SK-N-MC (cell line): ENCODE measurements at regions not wholly inside any gene's neighbourhood (a gene's known extent, or its start where the extent isn't known, plus 50 kb on each side); places are given as distances from the start of the nearest gene placed in this dataset.

ENCODE experiments used
- DNase-seq: peaks from one replicate; pipeline ENCODE4 v3.0.0-alpha.2; 2011; ENCODE audit warnings: low read depth, low spot score
- H3K27ac ChIP-seq: fragments of 200-600 bp; sonication (generic); 2 replicates; pipeline ENCODE4 v1.5.1; 2016; ENCODE audit warnings: mixed run types
- H3K36me3 ChIP-seq: fragments of 200-600 bp; sonication (generic); 2 replicates; pipeline ENCODE4 v1.6.1; 2017; ENCODE audit warnings: antibody characterized with exemption, low read length, mixed read lengths; ENCODE audit not compliant: insufficient read depth
- H3K4me3 ChIP-seq: fragments of 200-600 bp; sonication (generic); 2 replicates; pipeline ENCODE4 v1.5.1; 2016
- H3K9ac ChIP-seq: fragments of 200-600 bp; sonication (generic); 2 replicates; pipeline ENCODE4 v1.8.0; 2017; ENCODE audit warnings: mixed run types, mixed read lengths; ENCODE audit not compliant: insufficient read length
- H3K9me3 ChIP-seq: fragments of 200-600 bp; sonication (generic); 2 replicates; pipeline ENCODE4 v1.6.1; 2017; ENCODE audit warnings: low read depth, mild to moderate bottlenecking, antibody characterized with exemption, low read length, moderate library complexity, mixed read lengths
- EZH2 ChIP-seq: fragments of 200-600 bp; sonication (generic); IDR thresholded peaks from one replicate; pipeline ENCODE4 v1.6.1; 2017; ENCODE audit warnings: antibody characterized with exemption
- FOXP2 ChIP-seq: optimal IDR thresholded peaks from 2 replicates; pipeline ENCODE3; 2011; ENCODE audit warnings: mild to moderate bottlenecking, moderate library complexity; ENCODE audit not compliant: insufficient read depth; ENCODE audit errors: extremely low read length, control extremely low read depth
- POLR2AphosphoS5 ChIP-seq: IDR thresholded peaks from 2 replicates; pipeline ENCODE4 v1.6.1; 2012; ENCODE audit warnings: mild to moderate bottlenecking, low read depth, low read length, borderline replicate concordance

DNA sequence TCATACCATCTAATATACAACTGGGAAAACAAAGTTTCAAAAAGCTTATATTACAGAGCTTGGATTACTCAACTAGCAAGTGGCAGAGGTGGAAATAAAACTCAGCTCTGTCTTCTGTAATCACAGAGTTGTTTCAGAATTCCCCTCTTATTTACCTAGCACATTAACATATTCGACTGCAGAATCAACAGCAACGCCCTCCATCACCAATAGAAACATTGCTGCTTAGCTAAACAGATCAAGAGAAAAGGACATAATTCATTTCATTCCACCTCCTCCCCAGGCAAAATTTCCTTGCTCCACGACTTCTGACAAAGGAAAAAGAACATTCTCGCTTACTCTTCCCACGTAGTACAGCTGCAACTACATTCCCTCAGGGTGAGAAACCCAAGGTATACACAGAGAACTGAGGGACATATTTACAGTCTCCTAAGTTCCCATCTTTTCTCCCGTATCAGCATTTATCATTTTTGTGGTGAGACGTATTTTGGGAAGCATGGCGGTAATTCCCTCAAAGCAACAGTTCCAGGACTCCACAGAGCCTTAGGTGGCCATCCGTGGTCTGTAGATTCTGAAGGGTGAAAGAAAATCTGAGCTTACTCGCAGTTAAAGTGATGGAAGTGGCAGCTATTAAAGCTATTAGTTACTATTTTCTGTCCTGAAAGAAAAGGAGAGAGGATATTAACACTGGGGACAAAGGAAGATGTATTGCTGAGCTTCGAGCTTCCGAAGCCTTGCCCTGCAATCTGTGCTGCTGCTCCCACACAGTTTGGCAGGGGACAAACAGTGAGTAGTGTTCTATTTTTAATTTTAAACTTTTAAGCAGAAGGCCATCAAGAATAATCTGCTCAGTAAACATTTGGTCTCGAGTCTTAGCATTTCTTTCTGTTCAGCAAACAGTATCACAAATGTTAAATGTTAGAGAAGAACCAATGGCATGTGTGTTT lies 1296.2 kb downstream of the CDH8 start:
- H3K27ac ChIP-seq: no peak overlapping the region
- no peaks in the 10 kb centered on the region for H3K36me3 ChIP-seq
- DNase-seq: no peak
- no peaks in the 10 kb centered on the region for H3K9me3 ChIP-seq
- H3K4me3 ChIP-seq: no peak overlapping the region
- TF ChIP-seq EZH2 (no peak), POLR2AphosphoS5 (no peak), FOXP2 (no peak)
- no peak overlapping the region for H3K9ac ChIP-seq

DNA sequence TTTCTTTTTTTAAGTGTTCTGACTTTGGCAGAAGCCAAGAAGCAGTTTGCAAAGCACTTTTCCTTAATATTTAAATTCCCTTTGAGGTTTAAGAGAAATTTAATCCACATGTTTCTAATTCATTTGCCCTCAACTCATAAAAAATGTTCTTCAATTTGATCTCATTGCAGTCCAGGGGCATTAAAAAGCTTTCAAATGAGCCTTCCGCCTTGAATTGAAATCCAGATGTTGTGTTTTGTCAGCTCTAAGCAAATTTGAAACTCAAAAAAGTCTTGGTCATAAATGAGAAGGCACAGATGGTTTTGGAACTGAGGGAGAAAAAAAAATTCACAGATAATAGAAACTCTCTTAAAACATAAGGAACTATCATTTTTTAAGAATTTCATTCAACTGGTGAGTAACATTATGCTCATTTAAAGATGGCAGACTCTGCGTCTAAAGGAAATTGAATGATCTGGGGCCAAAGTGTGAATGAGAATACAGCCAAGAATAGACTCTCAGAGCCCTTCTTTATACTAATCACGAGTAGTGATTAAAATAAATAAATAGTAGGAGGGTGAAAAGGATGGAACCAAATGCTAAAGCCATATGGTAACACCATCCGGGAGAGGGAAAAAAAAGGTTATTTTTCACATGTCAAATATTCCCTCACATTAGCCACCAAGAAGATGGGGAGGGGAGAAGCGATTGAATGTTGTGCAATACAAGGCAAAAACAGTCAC lies 1304.7 kb downstream of the CDH8 start:
- peak; percentile 56 for DNase-seq
- H3K27ac ChIP-seq: peak overlapping the region; percentile 96
- H3K9me3 ChIP-seq: no peaks in the 10 kb centered on the region
- no peaks in the 10 kb centered on the region for H3K36me3 ChIP-seq
- H3K4me3 ChIP-seq: peak overlapping the region; percentile 54
- H3K9ac ChIP-seq: no peak overlapping the region
- TF ChIP-seq FOXP2 (no peak), POLR2AphosphoS5 (no peak), EZH2 (no peak)

DNA sequence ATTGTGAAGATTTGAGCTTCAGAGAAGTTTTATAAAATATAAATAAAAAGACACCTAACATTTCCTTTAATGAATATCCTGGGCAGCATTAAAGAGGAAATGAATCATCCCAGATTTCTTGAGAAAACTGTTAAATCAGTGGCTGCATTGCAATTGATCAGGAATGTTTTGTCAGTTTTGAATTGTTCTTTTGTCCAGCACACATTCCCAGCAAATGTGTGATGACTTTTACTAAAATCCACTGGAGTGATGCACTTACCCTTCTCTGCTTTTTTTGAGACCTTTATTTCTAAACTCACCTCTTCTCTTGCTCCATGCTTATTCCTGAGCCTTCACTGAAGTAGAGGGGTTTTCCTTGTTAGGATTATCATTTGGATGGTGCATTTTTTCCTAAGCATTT lies 1307.2 kb downstream of the CDH8 start:
- DNase-seq: no peak
- TF ChIP-seq POLR2AphosphoS5 (no peak), FOXP2 (no peak), EZH2 (no peak)
- H3K4me3 ChIP-seq: no peak overlapping the region
- no peak overlapping the region for H3K27ac ChIP-seq
- H3K36me3 ChIP-seq: no peaks in the 10 kb centered on the region
- no peak overlapping the region for H3K9ac ChIP-seq
- no peaks in the 10 kb centered on the region for H3K9me3 ChIP-seq

DNA sequence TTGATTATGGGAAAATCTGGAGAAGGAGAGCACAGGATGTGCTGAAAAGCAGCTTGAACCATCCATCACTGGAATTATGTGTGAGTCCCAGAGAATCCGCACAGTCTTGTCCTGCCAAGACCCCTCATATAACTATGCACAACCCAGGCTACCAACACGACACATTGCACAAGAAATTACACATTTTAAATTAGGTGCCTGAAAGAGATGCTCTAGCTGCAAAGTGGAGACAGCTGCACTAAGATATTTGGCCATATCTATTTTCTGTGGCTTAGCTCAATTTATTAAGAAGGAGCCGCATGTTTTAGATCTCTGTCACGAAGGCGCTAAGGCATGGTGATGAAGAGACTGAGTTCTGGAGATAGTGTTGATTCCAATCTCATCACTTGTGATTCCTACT lies 1308.4 kb downstream of the CDH8 start:
- Histone ChIP-seq H3K9me3 (no peaks in the 10 kb centered on the region), H3K36me3 (no peaks in the 10 kb centered on the region), H3K27ac (no peak overlapping the region), H3K9ac (no peak overlapping the region), H3K4me3 (no peak overlapping the region)
- no peak for DNase-seq
- TF ChIP-seq POLR2AphosphoS5: no peak

DNA sequence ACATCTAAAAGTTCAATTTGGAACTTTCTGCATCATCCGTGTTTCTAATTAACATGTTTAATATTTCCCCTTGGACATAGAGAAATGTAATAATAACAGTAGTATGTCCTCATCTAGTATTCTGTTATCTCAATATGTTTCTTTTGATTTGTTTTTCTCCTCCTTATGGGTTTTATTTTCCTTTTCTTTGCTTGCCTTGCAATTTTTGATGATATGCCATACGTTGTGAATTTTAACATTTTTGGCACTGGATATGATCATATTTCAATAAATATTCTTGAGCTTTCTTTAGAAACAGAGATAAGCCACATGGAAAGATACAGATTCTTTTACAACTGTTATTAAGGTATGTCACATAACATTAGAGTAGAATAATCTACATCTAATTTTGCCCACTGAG lies 1316.2 kb downstream of the CDH8 start:
- no peak overlapping the region for H3K9ac ChIP-seq
- TF ChIP-seq POLR2AphosphoS5: no peak
- no peak for TF ChIP-seq EZH2
- TF ChIP-seq FOXP2: no peak
- no peaks in the 10 kb centered on the region for H3K36me3 ChIP-seq
- DNase-seq: no peak
- no peak overlapping the region for H3K4me3 ChIP-seq
- H3K27ac ChIP-seq: no peak overlapping the region
- H3K9me3 ChIP-seq: no peaks in the 10 kb centered on the region

DNA sequence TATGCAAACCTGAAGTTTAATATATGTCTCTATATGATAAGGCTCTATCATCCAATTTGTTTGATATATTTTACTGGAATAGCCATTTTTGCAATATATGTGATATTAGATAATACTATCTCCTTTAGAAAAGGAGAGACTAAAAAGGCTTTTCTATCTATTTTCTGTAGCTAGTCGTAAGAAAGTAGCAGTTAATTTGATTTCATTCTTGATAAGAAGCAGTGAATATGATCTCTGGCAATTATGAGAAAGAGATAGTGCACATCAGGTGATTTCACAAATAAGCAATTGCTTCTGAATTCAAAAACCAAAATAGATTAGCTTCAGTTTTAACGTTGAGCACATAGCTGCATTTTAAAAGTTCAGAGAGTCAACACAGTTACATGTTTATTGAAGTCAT lies 1318.4 kb downstream of the CDH8 start:
- H3K36me3 ChIP-seq: no peaks in the 10 kb centered on the region
- TF ChIP-seq EZH2 (no peak), POLR2AphosphoS5 (no peak), FOXP2 (no peak)
- no peak overlapping the region for H3K9ac ChIP-seq
- no peak for DNase-seq
- no peaks in the 10 kb centered on the region for H3K9me3 ChIP-seq
- no peak overlapping the region for H3K4me3 ChIP-seq
- no peak overlapping the region for H3K27ac ChIP-seq

DNA sequence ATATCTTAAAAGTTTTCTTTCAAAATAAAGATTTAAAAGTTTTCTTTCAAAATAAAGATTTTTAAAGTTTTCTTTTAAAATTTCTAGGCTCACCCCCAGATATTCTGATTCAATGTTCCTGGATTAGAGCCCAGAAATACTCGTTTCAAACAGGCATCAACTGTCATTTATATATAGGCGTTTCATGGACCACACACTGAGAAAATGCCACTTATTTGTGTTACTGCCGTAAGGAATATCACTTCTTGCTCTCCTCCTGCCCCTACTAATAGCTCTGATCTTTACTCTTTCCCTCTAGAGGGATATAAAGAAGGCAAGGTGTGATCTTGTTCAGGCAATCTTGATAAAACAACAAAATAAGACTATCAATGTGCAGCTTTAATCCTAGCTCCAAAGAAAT lies 1324.1 kb downstream of the CDH8 start:
- H3K27ac ChIP-seq: no peak overlapping the region
- H3K4me3 ChIP-seq: no peak overlapping the region
- TF ChIP-seq EZH2 (no peak), FOXP2 (no peak), POLR2AphosphoS5 (no peak)
- no peaks in the 10 kb centered on the region for H3K36me3 ChIP-seq
- H3K9me3 ChIP-seq: no peaks in the 10 kb centered on the region
- DNase-seq: no peak
- H3K9ac ChIP-seq: no peak overlapping the region

DNA sequence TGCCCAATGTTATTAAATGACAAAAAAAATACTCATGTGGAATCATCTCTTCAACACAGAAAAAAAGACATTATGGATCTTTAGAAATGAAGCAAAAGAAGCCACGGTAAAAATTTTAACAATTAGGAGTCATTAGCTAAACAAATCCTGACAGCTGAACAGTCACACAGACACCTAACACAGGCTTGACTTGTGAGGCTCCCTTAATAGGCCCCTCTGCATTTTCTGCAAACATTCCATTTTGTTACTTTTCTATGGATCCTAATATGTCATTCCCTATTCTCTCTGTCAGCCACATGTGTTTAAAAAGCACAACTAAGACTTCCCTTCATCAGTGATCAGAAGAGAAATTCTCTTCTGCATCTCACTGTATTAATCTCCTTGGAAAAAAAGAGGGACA lies 1331.5 kb downstream of the CDH8 start:
- Histone ChIP-seq H3K4me3 (no peak overlapping the region), H3K36me3 (no peaks in the 10 kb centered on the region), H3K27ac (no peak overlapping the region), H3K9ac (no peak overlapping the region), H3K9me3 (no peaks in the 10 kb centered on the region)
- no peak for DNase-seq
- TF ChIP-seq FOXP2: no peak
- TF ChIP-seq EZH2: no peak
- TF ChIP-seq POLR2AphosphoS5: no peak
